Activated naive CD4-positive, alpha-beta T cell treated with anti-CD3 and anti-CD28 coated beads, Interleukin-2, amount 50 U/mL, for 16 hours (primary cell): ENCODE measurements at regions not wholly inside any gene's neighbourhood (a gene's known extent, or its start where the extent isn't known, plus 50 kb on each side); places are given as distances from the start of the nearest gene placed in this dataset.
"Not testable (repeated sequence)": the region's sequence is repeated elsewhere in the genome, so short reads cannot be mapped to it uniquely, and the experiment has no call there.

Experiments
- DNase-seq: peaks from one replicate; pipeline ENCODE4 v3.0.0-alpha.2; 2020

DNA sequence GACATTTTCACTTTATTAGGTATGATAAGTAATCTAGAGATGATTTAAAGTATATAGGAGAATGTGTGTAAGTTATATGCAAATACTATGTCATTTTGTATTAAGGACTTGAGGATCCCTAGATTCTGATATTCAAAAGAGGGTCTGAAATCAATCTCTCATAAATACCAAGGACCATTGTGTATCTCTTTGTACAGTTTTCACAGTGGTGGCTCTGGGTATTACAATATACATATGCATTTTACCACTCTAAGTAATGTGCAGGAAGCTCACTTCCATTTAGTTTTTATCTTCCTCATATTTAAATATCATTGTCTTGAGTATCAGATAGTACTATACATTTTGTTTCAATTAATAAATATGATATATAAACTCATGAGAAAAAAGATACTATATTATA lies 862.6 kb upstream of the PCDH20 start:
- DNase-seq = no peak

DNA sequence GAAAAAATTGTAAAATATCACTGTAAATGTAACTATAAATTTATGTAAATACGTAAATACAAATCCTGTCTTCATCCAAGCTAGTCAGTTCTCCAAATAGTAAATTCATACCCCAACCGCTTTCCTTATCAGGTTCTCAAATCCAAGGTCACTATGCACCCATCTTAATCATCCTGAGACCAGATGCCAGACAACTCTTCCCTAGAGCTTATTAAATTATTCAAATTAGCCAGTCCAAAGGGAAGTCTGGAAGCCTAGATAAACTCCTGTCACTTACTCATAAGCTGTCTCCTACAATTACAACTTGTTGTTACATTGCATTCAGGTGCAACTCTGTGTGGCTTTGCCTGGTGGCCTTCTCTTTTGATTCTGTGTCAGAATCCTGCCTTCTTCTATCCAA lies 836.1 kb upstream of the PCDH20 start:
- DNase-seq = no peak

- DNase-seq = no peak
Observed at GRCh38 chr13:62250501-62251201, 835.0 kb upstream of the PCDH20 start.

DNA sequence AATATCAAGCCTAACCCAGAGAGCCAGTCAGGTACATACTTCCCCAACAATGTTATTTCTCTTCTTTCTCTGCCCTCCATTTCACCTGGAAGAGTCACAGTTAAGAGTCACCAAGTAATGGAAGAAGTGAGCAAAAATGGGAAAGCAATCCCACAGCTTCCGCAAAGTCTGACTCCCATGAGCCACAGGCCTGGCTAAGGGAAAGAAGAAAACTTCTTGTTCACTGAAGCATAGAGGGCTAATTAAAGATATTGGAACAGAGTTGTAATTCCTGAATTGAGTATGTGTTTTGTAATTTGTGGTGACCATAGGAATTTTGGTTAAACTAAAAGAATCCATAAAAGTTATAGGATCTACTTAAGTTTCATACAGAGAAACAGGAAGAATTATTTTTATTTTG lies 830.9 kb upstream of the PCDH20 start:
- no peak for DNase-seq

GRCh38 chr13:62243106-62243505 lies 827.5 kb upstream of the PCDH20 start:
- DNase-seq = no peak

- DNase-seq = no peak
Observed at GRCh38 chr13:62234780-62235440, 819.3 kb upstream of the PCDH20 start.

DNA sequence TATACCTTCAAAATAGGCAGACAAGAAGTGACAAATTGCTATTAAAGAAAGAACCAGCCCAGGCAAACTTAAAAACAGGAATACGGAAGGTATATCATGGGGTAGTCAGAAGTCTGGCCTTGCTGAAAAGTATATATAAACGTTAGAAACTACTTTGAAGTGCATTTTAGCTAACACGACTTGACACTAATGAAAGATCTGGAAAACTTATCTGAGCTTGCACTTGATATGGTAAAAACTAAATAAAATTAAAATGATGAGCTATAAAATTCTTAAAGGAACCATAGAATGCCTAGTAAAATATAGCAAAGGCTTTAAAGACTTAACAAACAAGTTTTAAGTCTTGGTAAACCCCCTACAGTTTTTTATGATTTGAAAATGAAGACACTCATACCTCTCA lies 795.3 kb upstream of the PCDH20 start:
- no peak for DNase-seq

DNA sequence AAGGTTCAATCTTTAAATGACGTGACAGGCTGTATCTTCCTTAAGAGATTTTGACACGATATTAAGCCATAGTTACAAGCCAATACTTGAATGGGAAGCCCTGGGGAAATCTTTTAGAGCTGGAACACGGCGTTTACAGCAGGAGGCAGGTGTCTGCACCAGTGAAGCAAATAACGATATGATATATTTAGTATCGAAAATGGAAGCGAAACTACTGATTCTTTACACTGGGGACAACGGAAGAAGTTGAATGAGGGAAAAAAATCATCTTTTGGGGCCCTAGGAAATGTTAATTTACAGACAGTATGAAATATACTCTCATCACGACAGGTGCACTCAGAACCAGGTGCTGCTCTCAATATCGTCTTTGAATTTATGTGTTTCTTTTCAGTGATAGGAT lies 793.9 kb upstream of the PCDH20 start:
- no peak for DNase-seq

GRCh38 chr13:62207388-62207787 lies 791.7 kb upstream of the PCDH20 start:
- no peak for DNase-seq

GRCh38 chr13:62206165-62206564 lies 790.5 kb upstream of the PCDH20 start:
- no peak for DNase-seq

GRCh38 chr13:62205273-62205672 lies 789.6 kb upstream of the PCDH20 start:
- DNase-seq = no peak

GRCh38 chr13:62194371-62194770 lies 778.7 kb upstream of the PCDH20 start:
- no peak for DNase-seq

- DNase-seq = no peak
Observed at GRCh38 chr13:62193919-62194318, 778.3 kb upstream of the PCDH20 start.

- DNase-seq = no peak
Observed at GRCh38 chr13:62185631-62186255, 770.1 kb upstream of the PCDH20 start.

GRCh38 chr13:62176051-62176450 lies 760.4 kb upstream of the PCDH20 start:
- no peak for DNase-seq

DNA sequence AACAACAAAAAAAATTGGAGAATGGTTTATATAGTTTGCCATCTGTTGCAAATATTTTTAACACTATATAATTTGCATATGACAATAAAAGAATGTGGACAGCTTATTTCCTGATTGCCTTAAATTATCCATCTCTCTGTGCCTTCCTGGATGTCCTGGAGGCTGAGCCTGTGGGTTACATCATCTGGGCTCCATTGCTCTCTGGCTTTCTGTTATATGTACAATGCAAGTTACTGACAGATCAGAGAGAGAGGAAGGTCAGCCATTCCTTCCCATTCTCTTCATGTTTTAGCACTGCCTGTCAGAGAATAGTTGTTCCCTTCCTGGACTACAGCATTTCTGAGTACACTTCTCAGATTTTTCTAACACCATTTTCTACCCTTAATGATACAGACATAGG lies 758.3 kb upstream of the PCDH20 start:
- DNase-seq = no peak

DNA sequence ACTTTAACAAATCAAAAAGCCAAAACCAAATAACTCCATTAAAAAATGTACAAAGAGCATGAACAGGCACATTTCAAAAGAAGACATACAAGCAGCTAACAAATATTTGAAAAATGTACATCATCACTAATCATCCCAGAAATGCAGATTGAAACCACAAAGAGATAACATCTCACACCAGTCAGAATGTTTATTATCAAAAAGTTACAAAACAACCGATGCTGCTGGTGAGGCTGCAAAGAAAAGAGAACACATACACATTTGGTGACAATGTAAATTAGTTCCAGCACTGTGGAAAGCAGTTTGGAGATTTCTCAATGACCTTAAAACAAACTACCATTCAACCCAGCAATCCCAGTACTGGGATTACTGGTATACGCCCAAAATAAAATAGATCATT lies 756.0 kb upstream of the PCDH20 start:
- DNase-seq = no peak

DNA sequence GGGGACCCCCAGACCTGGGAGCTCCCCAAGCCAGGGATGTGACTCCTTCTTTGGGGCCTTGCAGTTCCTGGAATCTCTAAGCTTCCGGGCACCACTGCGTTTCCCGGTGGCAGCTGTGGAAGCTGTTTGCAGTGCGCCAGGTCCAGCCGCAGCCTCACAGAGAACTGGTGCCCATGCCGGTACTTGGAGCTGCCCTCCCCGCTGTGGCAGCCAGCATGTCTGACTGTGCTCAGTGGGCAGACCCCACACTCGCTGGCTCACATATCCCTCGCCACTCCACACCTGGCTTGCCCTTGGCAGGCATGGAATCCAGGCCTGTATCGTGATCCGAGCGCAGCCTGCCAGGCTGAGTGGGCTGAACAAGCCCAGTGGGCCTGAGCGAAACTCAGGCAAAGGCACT lies 753.2 kb upstream of the PCDH20 start:
- no peak for DNase-seq

DNA sequence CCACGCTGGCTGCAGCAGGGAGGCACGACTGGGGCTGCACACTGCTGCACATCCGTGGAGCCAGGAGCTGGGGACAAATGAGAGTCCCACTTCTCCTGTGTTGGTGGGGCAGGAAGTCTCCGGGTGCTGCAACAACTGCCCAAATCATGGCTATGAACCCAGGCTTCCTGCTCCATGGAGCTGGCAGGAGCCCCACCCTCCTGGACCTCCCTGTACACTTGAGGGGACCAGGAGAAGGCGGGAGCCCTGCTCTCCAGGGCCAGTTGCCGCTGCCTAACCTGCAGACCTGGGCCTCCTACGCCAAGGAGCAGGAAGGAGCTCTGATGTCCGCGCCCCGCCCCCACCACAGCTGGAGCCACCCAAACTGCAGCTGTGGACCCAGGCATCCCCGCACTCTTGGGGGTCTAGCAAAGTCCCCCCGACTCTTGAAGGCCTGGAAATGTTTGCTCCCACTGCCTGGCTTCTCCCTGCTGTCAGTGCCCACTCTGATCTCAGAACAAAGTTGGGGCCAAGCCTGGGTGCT lies 752.1 kb upstream of the PCDH20 start:
- DNase-seq = no peak

DNA sequence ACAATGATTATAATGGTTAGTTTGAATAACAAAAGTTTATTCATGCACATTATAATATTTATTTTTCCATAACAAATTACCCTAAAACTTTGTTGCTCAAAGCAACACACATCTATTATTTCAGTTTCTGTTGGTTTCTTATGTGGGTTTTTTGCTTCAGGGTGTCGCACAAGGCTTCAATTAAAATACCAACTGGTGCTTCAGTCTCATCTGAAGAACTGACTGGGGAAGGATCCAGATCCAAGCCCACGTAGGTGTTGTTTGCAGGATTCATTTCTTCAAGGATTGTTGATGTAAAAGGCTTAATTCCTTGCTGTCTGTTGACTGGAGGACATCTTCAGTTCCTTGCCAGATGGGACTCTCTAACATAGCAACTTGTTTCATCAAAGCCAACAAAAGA lies 747.2 kb upstream of the PCDH20 start:
- no peak for DNase-seq

DNA sequence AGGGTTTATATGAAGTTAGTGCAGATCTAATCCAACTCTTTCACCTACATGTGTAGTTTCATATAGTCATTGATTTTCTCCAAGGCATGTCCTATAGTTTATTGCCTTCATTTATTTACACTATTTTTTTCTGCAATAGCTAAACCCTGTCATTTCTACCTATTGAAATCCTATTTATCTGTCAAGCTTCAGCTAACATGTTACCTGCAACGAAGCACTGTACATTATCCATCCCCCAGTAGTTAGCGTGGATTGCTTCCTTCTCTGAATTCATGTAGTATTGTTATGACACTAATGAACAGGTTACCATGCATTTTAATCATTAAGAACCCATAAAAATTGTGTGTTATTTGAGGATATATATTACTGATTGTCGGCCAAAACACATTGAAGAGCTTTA lies 742.9 kb upstream of the PCDH20 start:
- no peak for DNase-seq

DNA sequence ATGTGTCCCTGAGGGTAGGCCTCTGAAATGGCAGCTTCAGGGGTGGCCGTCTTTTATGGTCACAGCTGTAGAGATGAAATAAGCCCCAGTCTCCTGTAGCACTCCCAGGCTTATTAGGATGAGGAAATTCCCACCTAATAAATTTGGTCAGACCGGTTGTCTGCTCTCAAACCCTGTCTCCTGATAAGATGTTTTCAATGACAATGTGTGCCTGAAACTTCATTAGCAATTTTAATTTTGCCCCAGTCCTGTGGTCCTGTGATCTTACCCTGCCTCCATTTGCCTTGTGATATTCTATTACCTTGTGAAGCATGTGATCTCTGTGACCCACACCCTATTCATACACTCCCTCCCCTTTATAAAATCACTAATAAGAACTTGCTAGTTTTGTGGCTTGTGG lies 736.1 kb upstream of the PCDH20 start:
- DNase-seq = not testable (repeated sequence)

DNA sequence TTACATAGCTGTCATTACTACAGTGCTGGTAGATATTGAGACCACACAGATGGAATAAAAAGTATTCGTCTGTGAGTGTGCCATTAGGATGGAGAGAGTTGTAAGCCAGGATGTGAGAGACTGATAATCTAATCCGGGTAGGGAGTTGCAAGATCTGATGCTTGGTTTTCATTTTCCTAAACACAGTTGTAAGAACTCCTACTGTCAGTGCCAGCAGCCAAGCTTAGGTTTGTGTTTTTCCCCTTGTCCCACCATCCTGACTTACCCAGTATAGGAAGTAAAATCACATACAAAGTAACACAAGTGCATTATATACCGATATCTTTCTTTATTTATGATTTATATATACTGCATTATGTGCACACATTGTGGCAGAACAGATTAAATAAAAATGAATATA lies 726.4 kb upstream of the PCDH20 start:
- DNase-seq = no peak

DNA sequence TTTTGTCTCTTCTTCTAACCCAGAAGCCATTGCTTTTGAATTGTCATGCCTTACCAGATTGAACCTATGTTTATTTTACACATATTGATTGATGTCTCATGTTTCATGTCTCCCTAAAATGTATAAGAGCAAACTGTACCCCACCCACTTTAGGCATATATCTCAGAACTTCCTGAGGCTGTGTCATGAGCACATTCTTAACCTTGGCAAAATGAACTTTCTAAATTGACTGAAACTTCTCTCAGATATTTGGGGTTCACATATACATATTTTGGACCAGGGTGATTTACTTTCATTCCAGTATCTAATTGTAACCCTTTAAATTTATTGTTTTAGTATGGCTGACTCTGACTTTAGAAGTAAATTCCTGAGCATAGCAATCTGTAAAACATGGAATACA lies 723.9 kb upstream of the PCDH20 start:
- no peak for DNase-seq
